ENCODE measurements at regions not wholly inside any gene's neighbourhood (a gene's known extent, or its start where the extent isn't known, plus 50 kb on each side); places are given as distances from the start of the nearest gene placed in this dataset.

DNA sequence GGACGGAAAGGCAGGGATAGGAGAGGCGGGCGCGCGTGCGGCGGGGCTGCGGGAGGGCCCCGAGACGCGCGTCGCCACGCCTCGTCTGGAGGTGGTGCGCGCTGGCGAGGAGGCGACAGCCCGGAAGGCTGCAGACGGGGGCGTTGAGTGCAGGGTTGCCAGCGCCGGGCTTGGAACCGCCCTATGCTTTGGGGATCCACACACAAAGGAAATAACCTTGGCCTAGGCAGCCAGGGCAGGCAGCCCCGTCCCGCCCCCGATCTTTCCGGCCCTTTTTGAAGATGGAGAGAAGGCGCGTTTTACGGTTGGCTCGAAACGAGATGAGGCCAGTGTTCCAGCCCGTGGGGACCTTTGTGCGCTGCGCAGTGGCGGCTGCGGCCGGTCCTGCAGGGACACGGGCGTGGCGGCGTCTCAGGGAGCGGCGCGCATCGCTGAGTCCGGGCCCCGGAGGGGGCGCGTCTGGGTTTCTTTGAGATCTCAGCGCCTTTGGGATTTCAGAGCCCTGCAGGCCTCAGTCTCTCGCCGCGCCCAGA, 50.8 kb upstream of the TRIM2 start:
- TF ChIP-seq CTCF (IDR thresholded peaks at IDR 0.05) (no peak), EP300 (IDR thresholded peaks at IDR 0.05) (no peak), POLR2AphosphoS5 (IDR thresholded peaks at IDR 0.05) (no peak), POLR2A (IDR thresholded peaks at IDR 0.05) (no peak)
